ENCODE measurements at regions not wholly inside any gene's neighbourhood (a gene's known extent, or its start where the extent isn't known, plus 50 kb on each side); places are given as distances from the start of the nearest gene placed in this dataset.

- Histone ChIP-seq H3K4ac (replicated peaks; ENCODE audit: insufficient read length, low read depth, low read length) (no peak overlapping the region), H4K8ac (ENCODE audit: extremely low read depth, insufficient read depth, low read length) (no peak overlapping the region), H2BK5ac (ENCODE audit: low read depth, low read length) (no peak overlapping the region), H2AFZ (ENCODE audit: low read length) (no peak overlapping the region), H3K9me3 (ENCODE audit: insufficient read depth in 2 of 2, low read depth in 1 of 2, low read length in 1 of 2) (no peaks in the 10 kb centered on the region), H4K20me1 (replicated peaks in 1 of 2; ENCODE audit: control insufficient read depth in 1 of 2, insufficient read depth in 2 of 2, low read length in 2 of 2) (no peaks in the 10 kb centered on the region), H2BK12ac (ENCODE audit: low read depth, low read length) (no peak overlapping the region), H3K4me2 (ENCODE audit: insufficient read depth in 1 of 2, low read depth in 2 of 2, low read length in 2 of 2) (no peak overlapping the region), H2AK5ac (ENCODE audit: low read depth, low read length) (no peak overlapping the region), H4K91ac (replicated peaks; ENCODE audit: insufficient read length, low read length) (no peak overlapping the region), H4K5ac (ENCODE audit: insufficient read length, low read depth, low read length) (no peak overlapping the region), H3K14ac (ENCODE audit: insufficient read length) (no peak overlapping the region), H3K56ac (replicated peaks; ENCODE audit: insufficient read length, low read depth, low read length) (no peak overlapping the region), H2BK120ac (replicated peaks; ENCODE audit: low read depth, low read length) (no peak overlapping the region), H3K18ac (ENCODE audit: extremely low read depth, low read length) (no peak overlapping the region), H3K23me2 (ENCODE audit: low read depth, low read length) (no peaks in the 10 kb centered on the region), H2BK15ac (ENCODE audit: low read length) (no peak overlapping the region), H3K79me1 (ENCODE audit: low read depth, low read length) (no peaks in the 10 kb centered on the region), H3K23ac (ENCODE audit: insufficient read length) (no peak overlapping the region), H3K4me1 (replicated peaks in 1 of 4; ENCODE audit: control insufficient read depth in 3 of 4, insufficient read depth in 4 of 4, low read length in 3 of 4) (no peaks in the 10 kb centered on the region), H3K27ac (ENCODE audit: low read depth, low read length) (no peak overlapping the region), H2BK20ac (ENCODE audit: low read length) (no peak overlapping the region), H3K36me3 (ENCODE audit: control insufficient read depth in 2 of 4, insufficient read depth in 4 of 4, low read length in 3 of 4) (no peaks in the 10 kb centered on the region), H3K27me3 (replicated peaks in 1 of 4; ENCODE audit: control insufficient read depth in 3 of 4, extremely low read depth in 1 of 4, insufficient read depth in 3 of 4, low read length in 3 of 4) (no peaks in the 10 kb centered on the region), H3K4me3 (ENCODE audit: extremely low read depth in 1 of 4, insufficient read depth in 2 of 4, low read depth in 3 of 4, low read length in 4 of 4) (no peak overlapping the region), H3K9ac (replicated peaks in 1 of 4; ENCODE audit: extremely low read depth in 1 of 4, low read depth in 3 of 4, low read length in 3 of 4) (no peak overlapping the region), H3K79me2 (ENCODE audit: control insufficient read depth in 1 of 2, insufficient read depth in 2 of 2, low read length in 2 of 2) (no peaks in the 10 kb centered on the region)
- DNase-seq (ENCODE audit: low read depth in 1 of 2, low spot score in 2 of 2) (no peak), FAIRE-seq (no peak)
- ChIA-PET POLR2A (ENCODE audit: partially characterized antibody) (no interaction called here), CTCF (ENCODE audit: partially characterized antibody) (interaction anchor here (0.5 kb wide), 1 partner anchor 521 kb away, joined by 3 read pairs; no protein-coding TSS in a partner anchor)
- 89% methylated on average over 4 of the region's 4 CpGs; no CpG with 5 or more reads in 1 of the 2 experiments for WGBS, 2 experiments (ENCODE audit: extremely low coverage in 1 of 2, insufficient coverage in 1 of 2, insufficient read length in 1 of 2, insufficient replicate concordance in 2 of 2, low coverage in 1 of 2, low lambda C conversion rate in 2 of 2, missing lambda C conversion rate in 1 of 2)
- no peak for TF ChIP-seq SP2 (IDR thresholded peaks at IDR 0.05; ENCODE audit: low read length)
- TF ChIP-seq JUN (IDR thresholded peaks at IDR 0.05; ENCODE audit: low read depth, low read length): no peak
- no peak for TF ChIP-seq POLR2AphosphoS5 (IDR thresholded peaks at IDR 0.05; ENCODE audit: low read depth, low read length)
- TF ChIP-seq SIN3A (conservative IDR thresholded peaks at IDR 0.05 in 1 of 2, IDR thresholded peaks at IDR 0.05 in 1 of 2; ENCODE audit: low read depth in 1 of 2, low read length in 2 of 2): no peak
- no peak for TF ChIP-seq ATF3 (IDR thresholded peaks at IDR 0.05; ENCODE audit: insufficient read depth, low read depth, low read length)
- no peak for TF ChIP-seq TAF1 (IDR thresholded peaks at IDR 0.05; ENCODE audit: low read depth, low read length)
- TF ChIP-seq EGR1 (IDR thresholded peaks at IDR 0.05; ENCODE audit: borderline replicate concordance, low read depth, low read length): no peak
- no peak for TF ChIP-seq CHD1 (IDR thresholded peaks at IDR 0.05; ENCODE audit: low read depth, low read length)
- TF ChIP-seq MAX (IDR thresholded peaks at IDR 0.05): no peak
- no peak for TF ChIP-seq ATF2 (IDR thresholded peaks at IDR 0.05; ENCODE audit: low read length)
- no peak for TF ChIP-seq GTF2F1 (IDR thresholded peaks at IDR 0.05; ENCODE audit: borderline replicate concordance, low read depth, low read length)
- no peak for TF ChIP-seq ASH2L (IDR thresholded peaks at IDR 0.05; ENCODE audit: low read length)
- TF ChIP-seq EZH2 (IDR thresholded peaks at IDR 0.05; ENCODE audit: low read depth, low read length, severe bottlenecking): no peak
These were observed 81.0 kb upstream of the FZD8 start for GRCh38 chr10:35723059-35723458.
